Tongue (tissue), 1 donor: ENCODE measurements at regions not wholly inside any gene's neighbourhood (a gene's known extent, or its start where the extent isn't known, plus 50 kb on each side); places are given as distances from the start of the nearest gene placed in this dataset.
A peak's percentile ranks its signal among the peaks of the same experiment; 100 is the strongest.
"Not testable (repeated sequence)": the region's sequence is repeated elsewhere in the genome, so short reads cannot be mapped to it uniquely, and the experiment has no call there.

Experiments
- DNase-seq: peaks from one replicate; pipeline ENCODE4 v3.0.0-alpha.2; 2015

DNA sequence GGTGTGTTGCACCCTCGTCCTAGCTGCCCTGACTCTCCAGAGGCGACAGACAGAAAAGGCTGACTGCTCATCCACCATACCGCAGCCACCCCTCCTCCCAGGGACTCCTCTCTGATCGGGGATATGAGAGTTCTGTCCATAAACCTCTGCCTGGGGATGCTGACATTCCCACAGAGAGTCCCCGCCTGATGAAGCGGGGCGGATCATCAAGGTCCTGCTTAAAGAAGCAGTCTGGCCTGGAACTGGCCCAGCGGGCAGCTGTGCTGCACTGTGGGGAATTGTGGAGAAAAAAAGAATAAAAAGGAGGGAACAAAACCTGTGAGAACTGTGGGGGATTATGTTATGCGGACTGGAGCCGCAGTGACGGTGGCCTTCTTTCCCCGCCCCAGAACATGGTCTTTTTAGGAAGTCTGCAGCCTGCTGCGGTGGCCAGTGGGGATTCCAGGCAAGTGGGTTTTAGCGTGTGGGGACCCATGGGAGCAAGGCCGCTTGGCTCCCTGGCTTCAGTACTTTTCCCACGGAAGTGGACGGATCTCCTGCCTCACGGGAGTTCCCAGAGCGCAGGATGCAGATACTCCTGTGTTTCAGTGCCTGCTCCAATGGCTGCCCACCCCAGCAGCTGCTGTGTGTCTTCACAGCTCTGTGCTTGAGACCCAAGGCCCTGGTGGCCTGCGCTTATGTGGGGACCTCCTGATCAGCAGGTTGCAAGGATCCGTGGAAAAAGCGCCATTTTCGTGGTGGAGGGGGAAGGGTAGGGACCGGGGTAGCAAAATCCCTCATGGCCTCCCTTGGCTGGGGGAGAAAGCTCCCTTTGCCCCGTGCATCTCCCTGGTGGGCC is 1456.2 kb upstream of the SLC10A2 start:
- DNase-seq = no peak

DNA sequence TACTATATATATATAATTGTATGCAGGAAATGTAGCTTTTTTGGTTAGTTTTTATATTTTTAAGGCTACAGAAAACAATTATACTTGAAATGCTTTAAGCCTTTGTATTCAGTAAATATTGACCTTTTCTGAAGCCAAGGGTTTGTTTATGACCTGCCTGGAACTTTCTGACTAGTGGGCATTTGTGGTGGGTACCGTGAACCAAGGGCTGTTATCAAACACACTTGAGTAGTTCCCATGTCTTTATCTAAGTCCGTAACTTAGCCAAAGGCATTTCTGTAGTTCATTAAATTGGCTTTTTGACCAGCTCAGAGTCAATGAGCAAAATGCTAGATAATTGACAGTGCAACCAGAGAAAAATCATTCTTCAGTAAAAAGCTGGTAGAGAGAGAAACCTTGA is 1444.2 kb upstream of the SLC10A2 start:
- no peak for DNase-seq

DNA sequence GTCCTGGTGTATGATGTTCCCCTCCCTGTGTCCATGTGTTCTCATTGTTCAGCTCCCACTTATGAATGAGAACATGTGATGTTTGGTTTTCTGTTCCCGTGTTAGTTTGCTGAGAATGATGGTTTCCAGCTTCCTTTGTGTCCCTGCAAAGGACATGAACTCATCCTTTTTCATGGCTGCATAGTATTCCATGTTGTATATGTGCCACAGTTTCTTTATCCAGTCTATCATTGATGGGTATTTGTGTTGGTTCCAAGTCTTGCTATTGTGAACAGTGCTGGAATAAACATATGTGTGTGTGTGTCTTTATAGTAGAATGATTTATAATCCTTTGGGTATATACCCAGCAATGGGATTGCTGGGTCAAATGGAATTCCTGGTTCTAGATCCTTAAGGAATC is 1427.3 kb upstream of the SLC10A2 start:
- DNase-seq = not testable (repeated sequence)

DNA sequence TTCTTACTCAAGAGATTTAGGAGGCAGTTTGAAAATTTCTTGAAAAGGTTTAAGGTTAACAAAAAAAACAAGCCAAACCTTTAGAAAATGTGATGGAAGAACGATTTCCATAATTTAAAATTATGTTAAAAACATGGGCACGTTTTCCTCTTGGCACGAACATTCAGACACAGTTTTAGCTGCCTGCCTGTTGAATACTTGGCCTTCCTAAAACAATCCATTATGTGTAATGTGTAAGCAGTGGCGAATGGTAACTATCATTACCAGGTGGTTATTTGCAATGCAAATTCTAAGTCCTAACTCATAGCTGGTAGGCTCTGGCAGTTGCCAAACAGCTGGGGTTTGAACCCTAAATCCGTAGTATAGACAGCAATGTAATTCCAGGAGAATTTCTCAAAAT is 1425.7 kb upstream of the SLC10A2 start:
- no peak for DNase-seq

GRCh38 chr13:104487006-104487405 is 1420.8 kb upstream of the SLC10A2 start:
- DNase-seq = no peak

GRCh38 chr13:104485571-104485970 is 1419.4 kb upstream of the SLC10A2 start:
- peak; percentile 24 for DNase-seq

- DNase-seq = no peak
Observed at GRCh38 chr13:104483631-104484030, 1417.4 kb upstream of the SLC10A2 start.

GRCh38 chr13:104477261-104477660 is 1411.0 kb upstream of the SLC10A2 start:
- DNase-seq = no peak

DNA sequence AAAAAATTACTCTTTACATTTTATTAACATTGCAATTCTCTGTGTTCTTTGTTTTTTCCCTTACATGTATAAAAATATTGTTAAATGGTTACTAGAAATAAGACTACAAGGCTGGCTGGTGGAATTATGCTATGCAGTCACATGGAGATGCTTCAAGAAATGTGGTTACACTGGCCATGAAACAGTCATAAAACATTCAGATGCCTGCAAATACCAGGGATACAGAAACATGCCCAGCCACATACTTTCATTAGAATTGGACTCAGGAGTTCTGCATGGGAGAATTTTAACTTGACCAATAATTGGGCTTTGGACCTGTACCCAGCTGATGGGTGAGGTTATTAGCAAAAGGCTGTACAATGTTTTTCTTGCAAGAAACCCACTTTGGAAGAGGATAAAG is 1407.7 kb upstream of the SLC10A2 start:
- DNase-seq = no peak

DNA sequence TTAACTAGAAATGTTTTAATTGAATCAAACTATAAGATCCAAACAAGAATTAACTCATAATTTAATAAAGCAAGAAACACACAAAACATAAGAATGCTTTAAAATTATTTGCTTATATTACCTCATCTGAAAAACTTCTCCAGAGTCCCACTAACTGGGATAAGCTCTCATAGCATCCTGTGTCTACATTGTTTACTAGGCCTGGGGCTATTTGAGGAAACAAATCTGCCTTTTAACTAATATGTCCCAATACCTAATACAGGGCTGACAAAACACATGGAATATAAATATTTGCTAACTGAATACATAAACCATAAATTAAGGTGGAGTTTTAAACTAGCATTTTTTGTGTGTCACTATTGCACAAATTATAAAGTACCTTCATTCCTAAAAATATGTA is 1399.8 kb upstream of the SLC10A2 start:
- DNase-seq = peak; percentile 10

GRCh38 chr13:104461049-104461448 is 1394.8 kb upstream of the SLC10A2 start:
- DNase-seq = no peak

- no peak for DNase-seq
Observed at GRCh38 chr13:104460554-104460953, 1394.3 kb upstream of the SLC10A2 start.

DNA sequence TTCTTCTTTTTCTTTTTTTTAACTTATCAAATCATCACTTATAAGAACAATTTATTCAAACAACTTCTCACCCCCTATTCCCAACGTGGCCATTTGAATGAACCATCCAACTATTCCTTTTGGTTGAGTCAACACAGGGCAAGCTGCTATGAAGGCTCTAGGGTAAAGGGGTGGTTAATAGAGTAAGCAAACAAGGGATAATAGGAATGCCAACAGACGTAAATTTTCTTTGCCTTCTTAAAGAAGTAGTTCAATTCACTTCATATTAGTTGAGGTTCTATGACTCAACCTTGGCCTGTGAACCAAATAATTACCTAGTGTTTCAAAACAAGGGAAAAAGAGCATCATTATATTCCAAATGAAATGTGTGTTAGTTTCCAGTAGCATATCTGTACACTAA is 1383.8 kb upstream of the SLC10A2 start:
- DNase-seq = no peak

- DNase-seq = no peak
Observed at GRCh38 chr13:104447348-104447747, 1381.1 kb upstream of the SLC10A2 start.

DNA sequence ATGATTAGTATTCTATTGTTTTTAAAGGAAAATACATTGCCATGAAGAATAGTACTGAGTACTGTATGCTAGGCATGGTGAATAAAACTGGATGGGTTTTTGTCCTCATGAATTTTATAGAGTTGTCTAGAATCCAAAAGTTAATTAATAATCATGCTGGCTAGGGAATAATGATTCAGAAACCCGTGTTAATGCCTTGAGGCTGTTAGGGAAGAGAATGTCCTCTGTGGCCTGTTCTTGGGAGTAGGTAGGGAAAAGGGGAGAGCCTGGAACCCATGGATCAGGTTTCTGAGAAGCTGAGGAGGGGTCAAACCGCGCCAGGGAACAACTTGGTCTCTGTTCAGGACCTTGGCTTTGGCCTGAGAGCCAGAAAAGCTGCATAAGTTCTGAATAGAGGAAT is 1376.3 kb upstream of the SLC10A2 start:
- no peak for DNase-seq

DNA sequence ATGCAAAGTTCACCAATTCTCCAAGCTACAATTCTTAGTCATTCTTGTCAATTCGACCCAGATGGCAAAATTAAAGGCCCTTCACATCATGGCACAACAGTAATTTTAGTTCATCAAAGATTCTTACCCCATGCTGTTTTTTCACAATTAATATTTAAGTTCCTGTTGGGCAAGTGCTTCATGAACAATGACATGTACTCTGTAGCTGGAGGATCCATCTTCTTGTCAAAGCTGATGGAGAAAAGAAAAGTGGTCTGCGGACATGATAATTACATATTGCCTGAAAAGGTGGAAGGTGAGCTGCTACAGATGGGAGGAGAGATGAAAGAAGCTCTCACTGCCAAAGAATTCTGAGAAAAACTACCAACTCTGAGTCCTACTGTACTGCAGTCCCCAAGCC is 1370.3 kb upstream of the SLC10A2 start:
- DNase-seq = no peak

GRCh38 chr13:104431895-104432294 is 1365.7 kb upstream of the SLC10A2 start:
- DNase-seq = no peak

GRCh38 chr13:104426435-104426834 is 1360.2 kb upstream of the SLC10A2 start:
- DNase-seq = no peak

GRCh38 chr13:104422668-104423067 is 1356.5 kb upstream of the SLC10A2 start:
- DNase-seq = no peak

DNA sequence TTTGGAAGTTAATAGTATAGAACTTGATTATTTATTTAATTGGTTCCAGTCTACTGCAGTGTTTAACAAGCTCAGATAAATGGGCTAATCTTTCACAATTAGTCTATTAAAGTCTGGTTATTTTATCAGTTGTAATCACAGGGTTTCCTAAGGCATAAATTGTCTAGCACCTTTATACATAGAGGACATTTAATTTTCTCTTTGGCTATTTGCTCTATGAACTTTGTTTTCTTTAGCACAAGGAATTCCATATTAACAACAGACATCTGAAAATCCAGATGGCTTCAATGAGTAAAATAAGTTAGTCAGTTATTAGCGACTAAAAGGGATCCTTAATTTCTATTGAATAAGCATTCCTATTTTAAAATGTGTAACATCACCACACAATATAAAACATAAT is 1350.8 kb upstream of the SLC10A2 start:
- no peak for DNase-seq

DNA sequence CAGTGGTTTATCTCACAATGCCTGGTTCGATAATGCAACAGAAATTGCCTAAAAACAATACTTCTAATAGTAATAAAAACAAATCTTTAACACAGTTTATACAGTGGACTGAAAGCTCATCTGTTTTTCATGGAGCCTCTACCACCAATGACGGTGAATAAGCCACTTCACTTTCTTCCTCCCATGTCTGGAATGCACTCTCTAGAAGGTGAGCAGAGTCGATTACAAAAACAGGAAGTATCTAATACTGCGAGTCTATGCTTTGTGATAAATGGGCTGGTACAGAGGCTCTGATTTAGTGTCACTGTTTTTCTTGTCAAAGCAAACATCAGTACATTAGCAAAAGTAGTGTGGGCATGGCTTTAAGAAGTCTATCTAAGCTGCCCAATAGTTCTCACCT is 1348.6 kb upstream of the SLC10A2 start:
- no peak for DNase-seq

GRCh38 chr13:104414181-104414580 is 1348.0 kb upstream of the SLC10A2 start:
- DNase-seq = no peak

DNA sequence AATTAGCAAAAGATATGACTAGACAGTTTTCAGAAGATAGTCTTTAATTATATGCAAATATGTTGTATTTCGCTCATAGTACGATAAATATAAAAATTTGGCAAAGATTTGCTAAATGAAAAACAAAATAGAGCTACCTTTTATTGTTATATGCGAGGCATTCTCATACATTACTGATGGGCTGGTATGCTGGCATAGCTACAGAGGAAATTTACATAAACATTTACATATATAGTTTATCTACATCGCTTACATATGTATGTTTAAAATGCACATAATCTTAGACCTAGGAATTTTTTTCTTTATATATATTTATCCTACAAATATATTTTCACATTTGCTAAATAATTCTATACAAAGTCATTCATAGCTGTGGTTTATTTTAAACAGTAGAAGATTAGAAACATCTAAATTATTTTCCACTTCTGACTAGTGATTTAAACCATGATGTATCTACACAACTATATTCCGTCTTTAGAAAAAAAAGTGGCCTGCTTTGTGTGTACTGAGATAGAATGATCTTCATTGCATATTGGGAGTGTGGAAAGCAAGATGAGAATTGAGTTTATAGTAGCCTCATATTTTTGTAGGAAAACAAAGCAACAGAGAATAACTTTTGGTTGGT is 1345.0 kb upstream of the SLC10A2 start:
- no peak for DNase-seq

GRCh38 chr13:104408733-104409132 is 1342.5 kb upstream of the SLC10A2 start:
- DNase-seq = no peak
